Heart right ventricle (tissue), 16 donors: ENCODE measurements at regions not wholly inside any gene's neighbourhood (a gene's known extent, or its start where the extent isn't known, plus 50 kb on each side); places are given as distances from the start of the nearest gene placed in this dataset.
"Not testable (repeated sequence)": the region's sequence is repeated elsewhere in the genome, so short reads cannot be mapped to it uniquely, and the experiment has no call there.

Experiments used
- ATAC-seq, 8 donors: fragments of 200-7000 bp; cut with Tn5 transposase; one replicate each; pipeline ENCODE4 v1.9.1; 2020; ENCODE audit warnings: mild to moderate bottlenecking in 8 of 8, moderate library complexity in 8 of 8, moderate number of reproducible peaks in 1 of 8
- DNase-seq, 2 donors: peaks; one replicate each; pipeline ENCODE4 v3.0.0-alpha.2; 2020
- H3K27ac ChIP-seq, 10 donors: fragments of 200-600 bp; sonication (generic) in 2 of 10; one replicate each; pipeline versions ENCODE4 v1.5.0 to v1.8.0; 2020 to 2022; ENCODE audit warnings: mild to moderate bottlenecking in 3 of 10
- H3K27me3 ChIP-seq, 7 donors: fragments of 200-600 bp; one replicate each; pipeline ENCODE4 v1.8.0; 2021 to 2022; ENCODE audit warnings: mild to moderate bottlenecking in 2 of 7
- H3K36me3 ChIP-seq, 9 donors: fragments of 200-600 bp; sonication (generic) in 1 of 9; one replicate each; pipeline versions ENCODE4 v1.5.0 to v1.8.0; 2020 to 2022; ENCODE audit warnings: mild to moderate bottlenecking in 2 of 9
- H3K4me1 ChIP-seq, 9 donors: fragments of 200-600 bp; sonication (generic) in 1 of 9; one replicate each; pipeline versions ENCODE4 v1.5.0 to v1.8.0; 2020 to 2022; ENCODE audit warnings: mild to moderate bottlenecking in 4 of 9
- H3K4me3 ChIP-seq, 10 donors: fragments of 200-600 bp; sonication (generic) in 2 of 10; one replicate each; pipeline versions ENCODE4 v1.5.0 to v1.8.0; 2020 to 2022; ENCODE audit warnings: mild to moderate bottlenecking in 7 of 10, moderate library complexity in 2 of 10
- H3K9me3 ChIP-seq, 11 donors: fragments of 200-600 bp in 10 of 11; sonication (generic) in 2 of 11; one replicate each; pipeline versions ENCODE4 v1.5.0 to v1.8.0; 2013 to 2022; ENCODE audit warnings: mild to moderate bottlenecking in 2 of 11, control low read depth in 1 of 11, moderate library complexity in 1 of 11
- CTCF ChIP-seq, 9 donors: fragments of 200-600 bp; sonication (generic) in 2 of 9; IDR thresholded peaks; one replicate each; pipeline versions ENCODE4 v1.5.0 to v1.8.0; 2021 to 2022; ENCODE audit warnings: antibody characterized with exemption in 9 of 9, mild to moderate bottlenecking in 5 of 9, moderate library complexity in 1 of 9
- WGBS, 2 donors: extraction: QIAGEN DNeasy Blood & Tissue Kit; methylation state at CpG; one replicate each; pipeline ENCODE4 v1.1.7; 2013; ENCODE audit warnings: inconsistent platforms in 1 of 2; 5-methylcytosine and 5-hydroxymethylcytosine counted together
- intact Hi-C, 10 donors: fragments of 100-400 bp; cut with DNase I; formaldehyde crosslinking; loops; one replicate each; pipeline versions ENCODE4 v1.11.1 to v1.14.2; 2022
- donor health status: Arrhythmogenic right ventricular cardiomyopathy.
- donor health status: ischemic (EF 13 %, LVEDD 7.1; RV severe dilation, severe dysfunction).
- donor health status: healthy with polysubstance abuse.
- donor health status: DM: no; HTN: yes; CAD: no.
- donor health status: DM: no; HTN: no; CAD: no.
- donor health status: ischemic (EF 25% LVEDD 6.9; RV normal size, moderate dysfunction).
- donor health status: ischemic (EF 25% LVEDD 5.7; RV mildly dilated, moderate dysfunction).
- donor health status: healthy.
- donor health status: DM: yes; HTN: yes; CAD: no.
- donor health status: Ischemic cardiomyopathy.
- donor health status: ischemic (EF 35%, LVEDD 5.7; RV mildly dilated, moderate dysfunction).
- donor health status: nonischemic (EF 11% LVEDD 7.7; RV severe dilation, severe dysfunction).
- donor health status: DM: yes; HTN: yes; CAD: no.
- donor health status: PGD.
- donor health status: ischemic (EF 29% LVEDD 5.4; RV normal size, mild dysfunction).
- donor health status: nonischemic (EF 23%, LVEDD 6.1; RV moderate dilation, normal function).

GRCh38 chr2:192414794-192415193 is 220.1 kb upstream of the TMEFF2 start:
- TF ChIP-seq CTCF (IDR thresholded peaks at IDR 0.05) = no peak
- DNase-seq = peak in 1 of 2 donors; percentile 5

GRCh38 chr2:192413812-192414681 is 219.3 kb upstream of the TMEFF2 start:
- ATAC-seq (no peak), DNase-seq (peak in 1 of 2 donors; percentile 2)
- Histone ChIP-seq H3K27me3 (no peaks in the 10 kb centered on the region), H3K27ac (no peak overlapping the region), H3K36me3 (no peaks in the 10 kb centered on the region), H3K4me1 (no peaks in the 10 kb centered on the region), H3K9me3 (peaks cover 0 to 17% (median 0%) of the 10 kb centered on the region in 11 donors), H3K4me3 (no peak overlapping the region)
- intact Hi-C loops = no loop called here
- TF ChIP-seq CTCF (IDR thresholded peaks at IDR 0.05) = no peak
- 88 to 89% methylated on average over 13 of the region's 13 CpGs for WGBS, 2 donors

More at GRCh38 chr2:192414794-192415193, 220.1 kb upstream of the TMEFF2 start:
- H3K4me3 ChIP-seq = no peak overlapping the region
- H3K9me3 ChIP-seq = peaks cover 0 to 17% (median 0%) of the 10 kb centered on the region in 11 donors
- 88 to 89% methylated on average over 18 of the region's 18 CpGs for WGBS, 2 donors
- intact Hi-C loops = no loop called here
- H3K4me1 ChIP-seq = no peaks in the 10 kb centered on the region
- no peaks in the 10 kb centered on the region for H3K36me3 ChIP-seq
- H3K27me3 ChIP-seq = no peaks in the 10 kb centered on the region
- ATAC-seq = no peak
- no peak overlapping the region for H3K27ac ChIP-seq

GRCh38 chr2:192412866-192413265 is 218.1 kb upstream of the TMEFF2 start:
- DNase-seq, ATAC-seq, H3K27me3 ChIP-seq, intact Hi-C loops, H3K4me3 ChIP-seq, H3K4me1 ChIP-seq, H3K27ac ChIP-seq, H3K36me3 ChIP-seq: not testable (repeated sequence)
- H3K9me3 ChIP-seq = peaks cover 0 to 17% (median 0%) of the 10 kb centered on the region in 11 donors
- WGBS, 2 donors = 80 to 89% methylated on average over 9 to 10 of the region's 10 CpGs

GRCh38 chr2:192412394-192412793 is 217.7 kb upstream of the TMEFF2 start:
- Histone ChIP-seq H3K36me3 (no peaks in the 10 kb centered on the region), H3K4me1 (no peaks in the 10 kb centered on the region), H3K4me3 (no peak overlapping the region), H3K9me3 (peaks cover 0 to 17% (median 0%) of the 10 kb centered on the region in 11 donors), H3K27me3 (peaks cover 0 to 9% (median 0%) of the 10 kb centered on the region in 7 donors), H3K27ac (no peak overlapping the region)
- ATAC-seq = no peak
- no peak for TF ChIP-seq CTCF (IDR thresholded peaks at IDR 0.05)
- intact Hi-C loops = no loop called here
- no peak for DNase-seq

GRCh38 chr2:192411755-192412154 is 217.0 kb upstream of the TMEFF2 start:
- peaks cover 0 to 17% (median 0%) of the 10 kb centered on the region in 11 donors for H3K9me3 ChIP-seq
- H3K27me3 ChIP-seq = peaks cover 0 to 9% (median 0%) of the 10 kb centered on the region in 7 donors
- H3K36me3 ChIP-seq = no peaks in the 10 kb centered on the region
- ATAC-seq (no peak), DNase-seq (no peak)
- WGBS, 2 donors = 72 to 81% methylated on average over 1 of the region's 1 CpG
- intact Hi-C loops = no loop called here
- TF ChIP-seq CTCF (IDR thresholded peaks at IDR 0.05) = no peak
- no peak overlapping the region for H3K27ac ChIP-seq
- H3K4me3 ChIP-seq = no peak overlapping the region
- no peaks in the 10 kb centered on the region for H3K4me1 ChIP-seq
